Renal cortical epithelial cell (primary cell): ENCODE measurements at regions not wholly inside any gene's neighbourhood (a gene's known extent, or its start where the extent isn't known, plus 50 kb on each side); places are given as distances from the start of the nearest gene placed in this dataset.
A peak's percentile ranks its signal among the peaks of the same experiment; 100 is the strongest.

ENCODE experiments used
- DNase-seq: peaks from one replicate; pipeline ENCODE4 v3.0.0-alpha.2; 2011; ENCODE audit warnings: low read depth

- no peak for DNase-seq
These were observed 162.4 kb upstream of the FMN2 start for GRCh38 chr1:239929317-239929716.

- peak; percentile 90 for DNase-seq
These were observed 160.9 kb upstream of the FMN2 start for GRCh38 chr1:239930686-239931262.

GRCh38 chr1:239931341-239931740 is 160.3 kb upstream of the FMN2 start:
- DNase-seq, result no peak

GRCh38 chr1:239939602-239940001 is 152.1 kb upstream of the FMN2 start:
- DNase-seq, result no peak

- no peak for DNase-seq
These were observed 147.9 kb upstream of the FMN2 start for GRCh38 chr1:239943761-239944160.

GRCh38 chr1:239944666-239945065 is 147.0 kb upstream of the FMN2 start:
- no peak for DNase-seq

GRCh38 chr1:239947801-239948200 is 143.9 kb upstream of the FMN2 start:
- peak; percentile 27 for DNase-seq

- DNase-seq, result peak; percentile 71
These were observed 140.1 kb upstream of the FMN2 start for GRCh38 chr1:239951511-239952140.

- DNase-seq, result peak; percentile 61
These were observed 139.1 kb upstream of the FMN2 start for GRCh38 chr1:239952348-239953308.

- DNase-seq, result no peak
These were observed 136.8 kb upstream of the FMN2 start for GRCh38 chr1:239954836-239955235.

GRCh38 chr1:239955431-239955830 is 136.3 kb upstream of the FMN2 start:
- no peak for DNase-seq

GRCh38 chr1:239956263-239956662 is 135.4 kb upstream of the FMN2 start:
- DNase-seq, result no peak

GRCh38 chr1:239958063-239958462 is 133.6 kb upstream of the FMN2 start:
- no peak for DNase-seq

- no peak for DNase-seq
These were observed 131.3 kb upstream of the FMN2 start for GRCh38 chr1:239960366-239960765.

- DNase-seq, result no peak
These were observed 127.8 kb upstream of the FMN2 start for GRCh38 chr1:239963856-239964255.

GRCh38 chr1:239976130-239976968 is 115.3 kb upstream of the FMN2 start:
- DNase-seq, result peak; percentile 53

- no peak for DNase-seq
These were observed 114.3 kb upstream of the FMN2 start for GRCh38 chr1:239977416-239977815.

GRCh38 chr1:239979456-239979855 is 112.2 kb upstream of the FMN2 start:
- DNase-seq, result no peak

GRCh38 chr1:239982762-239983161 is 108.9 kb upstream of the FMN2 start:
- no peak for DNase-seq

- DNase-seq, result no peak
These were observed 106.6 kb upstream of the FMN2 start for GRCh38 chr1:239985044-239985443.

GRCh38 chr1:239987103-239987745 is 104.5 kb upstream of the FMN2 start:
- DNase-seq, result peak; percentile 38
